ENCODE measurements at regions not wholly inside any gene's neighbourhood (a gene's known extent, or its start where the extent isn't known, plus 50 kb on each side); places are given as distances from the start of the nearest gene placed in this dataset.
"Not testable (repeated sequence)": the region's sequence is repeated elsewhere in the genome, so short reads cannot be mapped to it uniquely, and the experiment has no call there.

DNA sequence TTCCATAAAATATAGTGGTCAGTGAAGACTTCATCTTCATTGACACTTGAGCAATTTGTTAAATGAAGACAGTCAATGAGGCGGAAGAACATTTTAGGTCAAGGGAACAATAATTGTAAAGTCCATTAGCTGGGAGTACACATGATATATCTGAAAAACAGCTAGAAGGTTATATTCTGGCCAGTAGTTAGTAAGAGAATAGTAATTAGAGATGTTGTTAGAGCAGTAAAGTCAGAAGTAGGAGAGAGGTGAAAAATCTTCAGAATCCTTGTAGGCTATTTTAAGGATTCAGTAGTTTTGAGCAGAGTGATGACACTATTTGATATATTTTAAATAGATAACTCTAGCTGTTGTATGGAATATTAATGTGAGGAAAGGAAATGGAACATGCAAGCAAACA lies 915.6 kb upstream of the NEGR1 start:
- in situ Hi-C loops (cut with HindIII; ENCODE audit: low pct_unique_long_range_greater_than_20kb, low sequenced_read_pairs), result no loop called here
- DNase-seq (ENCODE audit: low read depth), result no peak

DNA sequence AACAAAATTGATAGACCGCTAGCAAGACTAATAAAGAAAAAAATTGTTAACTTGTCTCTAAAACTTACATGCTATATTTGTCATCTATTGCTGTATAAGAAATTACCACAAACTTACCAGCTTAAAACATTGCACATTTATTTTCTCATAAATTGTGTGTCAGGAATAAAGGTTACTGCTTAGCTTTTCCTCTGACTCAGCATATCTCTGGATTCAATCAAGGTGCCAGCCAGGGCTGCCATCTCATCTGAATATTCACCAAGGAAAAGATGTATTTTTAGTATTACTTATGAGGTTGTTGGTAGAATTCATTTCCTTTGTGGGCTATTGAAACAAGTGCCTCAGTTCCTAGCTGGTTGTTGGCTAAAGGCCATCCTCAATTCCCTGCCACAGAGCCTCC lies 912.6 kb upstream of the NEGR1 start:
- no peak for DNase-seq (ENCODE audit: low read depth)
- in situ Hi-C loops (cut with HindIII; ENCODE audit: low pct_unique_long_range_greater_than_20kb, low sequenced_read_pairs), result no loop called here

DNA sequence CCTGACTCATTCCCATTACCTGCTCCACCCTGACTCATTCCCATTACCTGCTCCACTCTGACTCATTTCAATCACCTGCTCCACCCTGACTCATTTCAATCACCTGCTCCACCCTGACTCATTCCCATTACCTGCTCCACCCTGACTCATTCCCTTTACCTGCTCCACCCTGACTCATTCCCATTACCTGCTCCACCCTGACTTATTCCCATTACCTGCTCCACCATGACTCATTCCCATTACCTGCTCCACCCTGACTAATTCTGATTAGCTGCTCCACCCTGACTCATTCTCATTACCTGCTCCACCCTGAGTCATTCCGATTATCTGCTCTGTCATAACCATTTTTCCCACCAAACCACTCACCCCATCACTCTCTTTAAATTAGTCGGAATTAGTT lies 901.2 kb upstream of the NEGR1 start:
- DNase-seq (ENCODE audit: low read depth); in situ Hi-C loops (cut with HindIII; ENCODE audit: low pct_unique_long_range_greater_than_20kb, low sequenced_read_pairs): not testable (repeated sequence)

DNA sequence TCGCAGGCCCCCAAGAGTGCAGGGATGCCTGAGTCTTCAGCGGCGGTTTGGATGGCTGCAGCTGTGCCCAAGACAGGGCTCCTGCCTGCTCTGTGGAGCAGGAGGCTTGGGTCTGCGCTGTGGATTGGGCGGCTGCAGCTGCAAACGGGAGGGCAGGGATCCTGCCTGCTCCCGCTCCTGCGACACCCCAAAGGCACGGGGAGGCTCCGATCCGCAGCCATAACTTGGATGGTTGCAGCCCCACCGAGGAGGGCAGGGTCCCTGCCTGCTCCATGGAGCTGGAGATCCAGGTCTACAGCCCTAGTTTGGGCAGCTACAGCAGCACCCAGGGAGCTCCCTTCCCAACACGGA lies 898.8 kb upstream of the NEGR1 start:
- in situ Hi-C loops (cut with HindIII; ENCODE audit: low pct_unique_long_range_greater_than_20kb, low sequenced_read_pairs), result no loop called here
- no peak for DNase-seq (ENCODE audit: low read depth)

DNA sequence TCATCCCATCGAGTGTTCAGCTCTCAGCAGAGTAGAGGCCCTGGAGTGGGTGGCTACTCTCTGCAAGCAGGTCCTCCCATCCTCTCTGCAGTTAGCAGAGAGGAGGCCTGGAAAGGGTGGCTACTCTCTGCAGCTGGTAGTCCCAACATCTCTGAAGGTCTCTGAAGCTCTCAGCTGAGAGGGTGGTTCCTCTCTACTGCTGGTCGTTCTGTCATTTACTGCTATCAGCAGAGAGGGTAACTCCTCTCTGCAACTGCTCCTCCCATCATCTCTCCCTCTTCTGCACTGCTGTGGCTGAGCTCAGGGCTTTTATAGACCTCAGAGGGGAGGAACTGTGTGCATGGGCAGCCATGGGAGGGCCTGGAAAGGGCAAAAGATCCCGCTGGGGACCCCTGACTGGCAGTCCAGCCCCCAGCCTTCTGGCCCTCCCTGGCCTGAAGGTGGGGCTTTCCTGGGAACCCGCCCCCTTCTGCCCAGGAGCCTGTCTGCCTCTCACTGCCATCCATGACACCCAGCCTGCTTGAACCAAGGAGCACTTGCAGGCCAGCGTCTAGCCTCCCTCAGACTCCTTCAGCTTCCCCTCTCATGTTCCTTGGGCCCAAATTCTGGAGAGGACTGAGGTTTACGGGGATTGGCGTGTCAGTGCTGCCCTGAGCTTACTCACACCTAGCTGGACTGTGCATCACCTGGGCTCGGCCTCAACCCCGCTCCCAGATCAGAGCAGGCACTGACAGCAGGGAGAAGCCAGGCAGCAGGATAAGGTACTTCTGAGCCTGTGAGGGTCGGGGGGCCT lies 898.3 kb upstream of the NEGR1 start:
- no peak for DNase-seq (ENCODE audit: low read depth)
- in situ Hi-C loops (cut with HindIII; ENCODE audit: low pct_unique_long_range_greater_than_20kb, low sequenced_read_pairs), result no loop called here

DNA sequence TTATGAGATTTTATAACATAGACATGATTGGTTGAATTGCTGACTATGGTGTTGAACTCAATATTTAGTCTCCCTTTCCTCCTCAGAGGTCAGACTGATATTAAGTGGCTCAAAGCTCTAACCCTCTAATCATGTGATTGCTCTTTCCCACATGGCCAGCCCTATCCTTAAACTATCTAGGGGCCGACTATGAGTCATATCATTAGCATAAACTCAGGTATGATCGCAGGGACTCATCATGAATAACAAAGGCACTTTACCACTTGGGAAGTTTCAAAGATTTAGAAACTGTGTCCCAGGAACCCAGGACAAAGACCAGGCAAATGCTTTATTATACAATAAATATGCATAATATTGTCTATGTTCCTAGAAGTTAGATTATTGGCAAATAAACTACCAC lies 894.6 kb upstream of the NEGR1 start:
- in situ Hi-C loops (cut with HindIII; ENCODE audit: low pct_unique_long_range_greater_than_20kb, low sequenced_read_pairs), result no loop called here

DNA sequence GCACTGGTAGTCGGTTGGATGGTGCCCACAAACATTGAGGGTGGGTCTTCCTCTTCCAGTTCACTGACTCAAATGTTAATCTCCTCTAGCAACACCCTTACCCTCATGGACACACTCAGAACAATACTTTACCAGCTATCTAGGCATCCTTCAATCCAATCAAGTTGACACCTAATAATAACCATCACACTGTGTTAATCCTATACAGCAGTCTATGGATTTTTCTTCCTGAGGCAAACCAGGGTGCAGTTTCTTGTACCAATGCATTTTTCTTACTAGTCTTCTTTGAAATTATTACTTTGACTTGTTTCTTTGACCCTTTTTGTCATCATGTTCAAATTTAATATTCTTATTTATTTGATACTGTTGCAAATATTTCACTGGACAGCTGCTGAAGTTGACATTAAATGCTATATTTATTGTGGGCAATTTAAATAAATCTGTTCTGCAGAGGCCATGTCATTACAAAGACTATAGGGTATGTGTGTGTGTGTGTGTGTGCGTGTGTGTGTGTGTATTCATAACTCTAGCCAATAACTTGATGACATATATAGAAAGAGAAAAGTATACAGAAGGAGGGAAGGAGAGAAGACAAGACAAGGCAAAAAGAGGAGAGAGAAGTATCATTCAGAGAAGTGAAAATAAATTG lies 884.8 kb upstream of the NEGR1 start:
- no peak for DNase-seq (ENCODE audit: low read depth)
- in situ Hi-C loops (cut with HindIII; ENCODE audit: low pct_unique_long_range_greater_than_20kb, low sequenced_read_pairs), result no loop called here

More for the DNA sequence above, 894.6 kb upstream of the NEGR1 start:
- no peak for DNase-seq (ENCODE audit: low read depth)

DNA sequence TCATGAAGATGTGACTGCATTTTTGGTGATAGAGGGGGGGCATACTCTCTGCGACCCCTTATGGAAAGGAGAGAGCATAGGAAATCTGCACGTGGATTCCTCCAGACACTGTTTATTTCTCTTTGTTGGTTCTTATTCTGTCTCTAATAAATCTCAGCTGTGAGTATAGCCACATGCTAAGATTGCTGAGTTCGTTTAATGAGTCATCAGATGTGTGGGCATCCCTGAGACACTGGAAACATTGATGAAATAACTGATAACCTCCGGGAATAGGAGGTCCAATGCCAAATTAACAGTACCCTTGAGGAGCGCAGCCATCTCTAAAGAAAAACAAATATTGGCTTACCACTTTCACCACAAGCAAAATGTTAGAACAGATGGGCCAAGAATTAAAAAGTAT lies 880.2 kb upstream of the NEGR1 start:
- no peak for DNase-seq (ENCODE audit: low read depth)
- in situ Hi-C loops (cut with HindIII; ENCODE audit: low pct_unique_long_range_greater_than_20kb, low sequenced_read_pairs), result no loop called here

DNA sequence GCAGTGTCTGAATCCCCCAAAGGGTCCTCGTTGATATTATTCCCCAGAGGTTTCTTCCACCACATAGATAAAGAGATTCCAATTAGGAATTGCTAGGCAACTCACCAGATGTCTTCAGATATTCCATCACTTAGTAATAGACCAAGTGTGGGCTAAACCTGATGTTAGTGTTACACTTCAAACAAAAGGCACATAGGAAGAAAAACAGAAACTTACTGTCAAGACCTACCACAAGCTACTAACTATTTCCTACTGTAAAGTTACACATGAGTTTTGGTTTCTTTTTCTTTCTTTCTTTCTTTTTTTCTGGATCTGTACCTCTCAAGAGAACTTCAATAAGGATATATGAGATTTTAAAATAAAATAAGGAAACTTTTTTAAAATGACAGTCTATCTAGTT lies 879.1 kb upstream of the NEGR1 start:
- DNase-seq (ENCODE audit: low read depth), result no peak
- in situ Hi-C loops (cut with HindIII; ENCODE audit: low pct_unique_long_range_greater_than_20kb, low sequenced_read_pairs), result no loop called here

DNA sequence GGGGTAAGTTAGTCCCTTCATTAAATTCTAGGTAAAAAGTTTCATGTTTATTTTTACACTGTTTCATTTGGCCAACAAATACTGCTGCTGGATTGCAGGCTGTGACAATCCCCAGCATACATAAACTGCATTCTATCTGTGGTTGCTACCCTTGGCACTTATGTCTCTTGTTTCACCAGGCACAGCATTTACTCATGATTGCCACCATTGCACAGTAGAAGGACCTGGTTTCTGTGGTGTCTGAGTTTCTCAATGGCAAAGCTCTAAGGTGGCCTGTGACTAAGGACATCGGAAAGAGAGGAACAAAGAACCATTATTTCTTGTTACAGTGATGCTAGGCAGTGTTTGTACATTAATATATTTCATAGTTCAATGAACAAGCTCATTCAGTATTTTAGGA lies 878.4 kb upstream of the NEGR1 start:
- DNase-seq (ENCODE audit: low read depth), result no peak
- in situ Hi-C loops (cut with HindIII; ENCODE audit: low pct_unique_long_range_greater_than_20kb, low sequenced_read_pairs), result no loop called here

DNA sequence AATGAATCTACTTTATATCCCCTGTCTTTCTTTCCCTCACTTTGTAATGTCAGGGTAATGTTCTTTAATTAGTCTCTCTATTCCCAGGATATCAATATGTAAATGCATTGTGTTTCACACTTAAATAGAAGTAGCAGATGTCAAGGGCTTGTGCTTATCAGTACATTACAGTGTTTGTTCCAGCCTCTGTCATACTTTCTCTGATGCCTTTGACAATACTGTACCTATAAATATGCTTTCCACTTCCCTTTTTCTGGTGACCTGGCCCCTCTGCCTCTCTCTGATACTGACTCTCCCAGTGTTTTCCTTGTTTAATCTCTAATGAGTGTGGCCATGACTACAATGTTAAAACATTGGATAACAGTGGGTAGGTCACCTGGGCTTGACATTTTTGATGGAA lies 862.0 kb upstream of the NEGR1 start:
- in situ Hi-C loops (cut with HindIII; ENCODE audit: low pct_unique_long_range_greater_than_20kb, low sequenced_read_pairs), result no loop called here
- no peak for DNase-seq (ENCODE audit: low read depth)

DNA sequence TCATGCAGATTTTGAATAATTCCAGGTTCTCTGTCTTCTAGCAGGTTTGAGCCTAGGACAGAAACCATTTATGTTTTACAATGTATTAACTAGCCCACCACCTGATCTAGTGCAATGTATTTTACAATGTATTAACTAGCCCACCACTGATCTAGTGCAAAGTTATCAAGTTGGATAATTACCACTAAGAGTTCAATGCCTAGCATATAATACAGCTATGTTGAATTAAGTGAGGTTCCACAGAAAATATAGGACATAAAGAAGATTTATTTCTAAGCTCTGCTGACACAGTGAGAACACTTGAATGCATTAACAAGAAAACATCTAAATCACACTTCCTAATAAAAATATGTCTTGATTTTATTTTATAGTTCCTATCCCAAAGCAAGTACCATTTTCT lies 854.6 kb upstream of the NEGR1 start:
- no peak for DNase-seq (ENCODE audit: low read depth)
- in situ Hi-C loops (cut with HindIII; ENCODE audit: low pct_unique_long_range_greater_than_20kb, low sequenced_read_pairs), result no loop called here

DNA sequence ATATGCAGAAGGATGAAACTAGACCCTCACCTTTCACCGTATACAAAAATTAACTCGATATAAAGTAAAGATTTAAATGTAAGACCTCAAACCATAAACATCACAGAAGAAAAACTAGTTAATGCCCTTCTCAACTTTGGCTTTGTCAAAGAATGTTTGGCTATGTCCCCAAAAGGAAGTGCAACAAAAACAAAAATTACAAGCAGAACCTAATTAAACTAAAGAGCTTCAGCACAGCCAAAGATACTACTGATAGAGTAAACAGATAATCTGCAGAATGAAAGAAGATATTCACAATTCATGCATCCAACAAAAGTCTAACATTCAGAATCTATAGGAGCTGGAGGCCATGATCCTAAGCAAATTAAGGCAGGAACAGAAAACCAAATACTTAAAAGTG lies 824.6 kb upstream of the NEGR1 start:
- DNase-seq (ENCODE audit: low read depth), result no peak
- in situ Hi-C loops (cut with HindIII; ENCODE audit: low pct_unique_long_range_greater_than_20kb, low sequenced_read_pairs), result no loop called here

DNA sequence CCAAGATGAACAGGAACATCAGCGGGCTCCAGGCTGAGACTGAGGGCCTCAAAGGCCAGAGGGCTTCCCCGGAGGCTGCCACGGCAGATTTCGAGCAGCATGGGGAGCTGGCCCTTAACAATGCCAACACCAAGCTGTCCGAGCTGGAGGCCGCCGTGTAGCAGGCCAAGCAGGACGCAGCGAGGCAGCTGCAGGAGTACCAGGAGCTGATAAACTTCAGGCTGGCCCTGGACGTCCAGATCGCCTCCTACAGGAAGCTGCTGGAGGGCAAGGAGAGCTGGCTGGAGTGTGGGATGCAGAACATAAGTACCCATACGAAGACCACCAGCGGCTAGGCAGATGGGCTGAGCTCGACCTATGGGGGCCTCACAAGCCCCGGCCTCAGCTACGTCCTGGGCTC lies 823.4 kb upstream of the NEGR1 start:
- no peak for DNase-seq (ENCODE audit: low read depth)
- in situ Hi-C loops (cut with HindIII; ENCODE audit: low pct_unique_long_range_greater_than_20kb, low sequenced_read_pairs), result no loop called here

DNA sequence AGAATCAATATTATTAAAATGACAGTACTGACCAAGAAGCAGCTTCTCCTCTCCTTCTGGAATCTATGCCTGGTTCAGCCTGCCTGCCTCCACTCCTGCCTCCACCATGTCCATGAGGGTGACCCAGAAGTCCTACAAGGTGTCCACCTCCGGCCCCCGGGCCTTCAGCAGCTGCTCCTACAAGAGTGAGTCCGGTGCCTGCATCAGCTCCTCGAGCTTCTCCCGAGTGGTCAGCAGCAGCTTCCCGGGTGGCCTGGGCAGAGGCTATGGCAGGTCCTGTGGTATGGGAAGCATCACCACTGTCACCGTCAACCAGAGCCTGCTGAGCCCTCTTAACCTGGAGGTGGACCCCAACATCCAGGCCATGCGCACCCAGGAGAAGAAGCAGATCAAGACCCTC lies 822.4 kb upstream of the NEGR1 start:
- no peak for DNase-seq (ENCODE audit: low read depth)
- in situ Hi-C loops (cut with HindIII; ENCODE audit: low pct_unique_long_range_greater_than_20kb, low sequenced_read_pairs), result no loop called here

DNA sequence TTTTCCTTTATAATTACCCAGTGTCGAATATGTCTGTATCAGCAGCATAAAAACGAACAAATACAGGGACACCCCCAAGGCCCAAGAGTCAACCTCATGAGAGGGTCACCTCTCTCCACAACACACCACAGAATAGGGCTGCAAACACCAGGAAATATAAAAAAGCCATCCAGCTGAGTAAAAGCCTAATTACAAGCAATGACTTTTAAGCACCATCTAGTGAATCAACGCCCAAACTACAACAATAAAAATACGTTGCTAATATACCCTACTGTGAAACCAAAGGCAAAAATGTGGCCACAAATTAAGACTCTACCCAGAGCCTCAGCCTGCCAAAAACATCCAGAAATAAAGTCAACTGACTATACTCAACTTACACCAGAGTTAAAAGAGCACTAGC lies 817.9 kb upstream of the NEGR1 start:
- no peak for DNase-seq (ENCODE audit: low read depth)
- in situ Hi-C loops (cut with HindIII; ENCODE audit: low pct_unique_long_range_greater_than_20kb, low sequenced_read_pairs), result no loop called here

DNA sequence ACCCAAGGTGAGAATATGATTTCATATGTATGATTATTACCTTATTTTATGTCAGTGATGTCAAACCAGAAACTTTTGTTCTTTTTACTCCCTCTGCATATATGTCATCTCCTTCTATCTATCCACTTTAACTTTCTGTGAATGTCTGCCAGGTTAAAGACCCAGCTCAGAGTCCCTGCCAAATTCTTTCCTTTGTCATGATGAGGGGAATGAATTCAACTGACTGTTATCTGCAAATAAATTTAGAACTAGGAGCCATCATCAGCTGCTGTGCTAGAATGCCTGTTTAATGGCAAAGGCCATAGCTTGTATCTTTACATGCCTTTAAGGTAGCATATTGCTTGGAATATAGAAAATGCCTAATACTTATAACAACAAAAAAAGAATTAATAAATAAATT lies 815.6 kb upstream of the NEGR1 start:
- in situ Hi-C loops (cut with HindIII; ENCODE audit: low pct_unique_long_range_greater_than_20kb, low sequenced_read_pairs), result no loop called here
- DNase-seq (ENCODE audit: low read depth), result no peak

DNA sequence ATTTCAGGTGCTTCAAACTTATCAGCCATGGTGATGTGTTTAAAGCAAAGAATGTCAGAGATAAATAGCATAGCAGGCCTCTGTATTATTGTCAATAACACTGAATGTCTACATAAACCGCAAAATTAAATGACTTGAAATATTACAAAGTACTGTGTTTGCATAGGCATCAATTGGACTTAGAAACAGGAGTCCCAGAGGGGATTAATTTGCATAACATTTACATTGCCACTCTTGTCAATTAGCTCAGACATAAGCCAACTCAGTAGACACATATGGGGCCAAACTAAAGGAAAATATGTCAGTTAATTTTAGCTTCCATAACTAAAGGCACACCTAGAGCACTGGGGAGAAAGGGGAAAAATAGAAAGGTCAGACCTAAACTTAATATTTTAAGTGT lies 814.5 kb upstream of the NEGR1 start:
- in situ Hi-C loops (cut with HindIII; ENCODE audit: low pct_unique_long_range_greater_than_20kb, low sequenced_read_pairs), result no loop called here
- no peak for DNase-seq (ENCODE audit: low read depth)

DNA sequence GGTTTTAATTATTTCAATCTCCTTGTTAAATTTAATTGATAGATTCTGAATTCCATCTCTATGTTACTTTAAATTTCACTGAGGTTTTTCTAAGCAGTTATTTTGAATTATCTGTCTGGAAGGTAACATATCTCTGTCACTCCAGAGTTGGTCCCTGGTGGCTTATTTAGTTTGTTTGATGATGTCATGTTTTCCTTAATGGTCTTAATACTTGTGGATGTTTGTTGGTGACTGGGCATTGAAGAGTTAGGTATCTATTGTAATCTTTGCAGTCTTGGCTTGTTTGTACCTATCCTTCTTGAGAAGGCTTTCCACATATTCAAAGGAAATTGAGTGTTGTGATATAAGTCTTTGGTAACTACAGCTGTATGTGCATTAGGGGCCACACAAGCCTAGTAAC lies 810.0 kb upstream of the NEGR1 start:
- in situ Hi-C loops (cut with HindIII; ENCODE audit: low pct_unique_long_range_greater_than_20kb, low sequenced_read_pairs), result no loop called here
- no peak for DNase-seq (ENCODE audit: low read depth)

DNA sequence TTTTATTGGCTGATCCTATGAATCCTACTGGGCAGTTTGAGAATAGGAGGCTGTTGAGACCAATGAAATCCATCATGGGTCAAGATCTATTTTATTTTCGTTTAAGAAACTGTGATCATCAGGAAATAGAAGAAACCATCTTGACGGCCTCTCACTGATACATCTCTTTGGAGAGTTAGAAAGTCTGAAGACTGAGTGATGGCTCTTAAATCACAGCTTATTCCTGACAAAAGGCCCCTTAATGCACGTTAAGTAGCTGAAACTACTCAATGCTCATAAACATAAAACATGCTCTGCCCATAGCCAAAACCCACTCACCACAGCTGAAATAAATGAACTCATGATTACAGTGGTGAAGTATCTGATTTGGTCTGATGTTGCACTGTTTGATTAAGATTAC lies 784.5 kb upstream of the NEGR1 start:
- in situ Hi-C loops (cut with HindIII; ENCODE audit: low pct_unique_long_range_greater_than_20kb, low sequenced_read_pairs), result no loop called here
- no peak for DNase-seq (ENCODE audit: low read depth)
